Nephron progenitor cell (in vitro differentiated cells): ENCODE measurements at regions not wholly inside any gene's neighbourhood (a gene's known extent, or its start where the extent isn't known, plus 50 kb on each side); places are given as distances from the start of the nearest gene placed in this dataset.

Experiments
- DNase-seq: peaks from one replicate; pipeline ENCODE4 v3.0.0; 2021
- H3K27ac Mint-ChIP-seq: 2 replicates; pipeline ENCODE4 v1.8.0; 2021; ENCODE audit warnings: mild to moderate bottlenecking, moderate library complexity, mixed read lengths
- H3K27me3 Mint-ChIP-seq: 2 replicates; pipeline ENCODE4 v1.8.0; 2021; ENCODE audit warnings: mild to moderate bottlenecking, low read depth, mixed read lengths; ENCODE audit not compliant: poor library complexity
- H3K36me3 Mint-ChIP-seq: 2 replicates; pipeline ENCODE4 v1.8.0; 2021; ENCODE audit warnings: low read depth, mixed read lengths
- H3K4me1 Mint-ChIP-seq: 2 replicates; pipeline ENCODE4 v1.8.0; 2021; ENCODE audit warnings: mixed read lengths
- H3K4me3 Mint-ChIP-seq: 2 replicates; pipeline ENCODE4 v1.8.0; 2021; ENCODE audit warnings: mild to moderate bottlenecking, moderate library complexity, mixed read lengths
- H3K9me3 Mint-ChIP-seq: 2 replicates; pipeline ENCODE4 v1.8.0; 2021; ENCODE audit warnings: mild to moderate bottlenecking, moderate library complexity, mixed read lengths
- TF ChIP-seq, protein P1 (sequence below): fragments of 200-600 bp; sonication (generic); IDR thresholded peaks from 2 replicates; pipeline ENCODE4 v1.5.0; 2021; ENCODE audit warnings: antibody characterized with exemption

DNA sequence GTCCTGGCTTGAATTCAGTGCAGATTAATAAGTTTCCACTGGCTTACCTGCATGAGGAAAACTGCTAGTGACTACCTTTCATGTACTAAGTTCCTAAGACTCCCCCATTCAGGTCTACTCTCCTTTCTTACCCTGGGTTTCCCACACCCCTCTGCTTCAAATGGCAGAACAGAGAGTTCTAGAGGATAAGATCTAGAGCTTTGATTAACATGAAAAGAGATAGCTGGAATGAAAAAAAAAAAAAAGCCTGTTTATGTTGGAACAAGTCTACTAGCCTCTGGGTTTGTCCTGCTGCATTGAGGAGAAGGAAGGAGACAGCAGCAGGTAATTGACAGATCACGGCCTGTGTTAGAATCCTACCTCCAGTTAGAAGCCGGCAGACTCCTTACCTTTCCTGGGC lies 201.4 kb upstream of the SOX4 start:
- Mint-ChIP-seq H3K4me1 (peaks cover 46% of the 10 kb centered on the region), H3K27ac (no peak overlapping the region), H3K9me3 (no peaks in the 10 kb centered on the region), H3K4me3 (no peak overlapping the region), H3K27me3 (peaks cover 8% of the 10 kb centered on the region), H3K36me3 (no peaks in the 10 kb centered on the region)
- TF ChIP-seq, protein P1, sequence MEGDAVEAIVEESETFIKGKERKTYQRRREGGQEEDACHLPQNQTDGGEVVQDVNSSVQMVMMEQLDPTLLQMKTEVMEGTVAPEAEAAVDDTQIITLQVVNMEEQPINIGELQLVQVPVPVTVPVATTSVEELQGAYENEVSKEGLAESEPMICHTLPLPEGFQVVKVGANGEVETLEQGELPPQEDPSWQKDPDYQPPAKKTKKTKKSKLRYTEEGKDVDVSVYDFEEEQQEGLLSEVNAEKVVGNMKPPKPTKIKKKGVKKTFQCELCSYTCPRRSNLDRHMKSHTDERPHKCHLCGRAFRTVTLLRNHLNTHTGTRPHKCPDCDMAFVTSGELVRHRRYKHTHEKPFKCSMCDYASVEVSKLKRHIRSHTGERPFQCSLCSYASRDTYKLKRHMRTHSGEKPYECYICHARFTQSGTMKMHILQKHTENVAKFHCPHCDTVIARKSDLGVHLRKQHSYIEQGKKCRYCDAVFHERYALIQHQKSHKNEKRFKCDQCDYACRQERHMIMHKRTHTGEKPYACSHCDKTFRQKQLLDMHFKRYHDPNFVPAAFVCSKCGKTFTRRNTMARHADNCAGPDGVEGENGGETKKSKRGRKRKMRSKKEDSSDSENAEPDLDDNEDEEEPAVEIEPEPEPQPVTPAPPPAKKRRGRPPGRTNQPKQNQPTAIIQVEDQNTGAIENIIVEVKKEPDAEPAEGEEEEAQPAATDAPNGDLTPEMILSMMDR = no peak
- no peak for DNase-seq

DNA sequence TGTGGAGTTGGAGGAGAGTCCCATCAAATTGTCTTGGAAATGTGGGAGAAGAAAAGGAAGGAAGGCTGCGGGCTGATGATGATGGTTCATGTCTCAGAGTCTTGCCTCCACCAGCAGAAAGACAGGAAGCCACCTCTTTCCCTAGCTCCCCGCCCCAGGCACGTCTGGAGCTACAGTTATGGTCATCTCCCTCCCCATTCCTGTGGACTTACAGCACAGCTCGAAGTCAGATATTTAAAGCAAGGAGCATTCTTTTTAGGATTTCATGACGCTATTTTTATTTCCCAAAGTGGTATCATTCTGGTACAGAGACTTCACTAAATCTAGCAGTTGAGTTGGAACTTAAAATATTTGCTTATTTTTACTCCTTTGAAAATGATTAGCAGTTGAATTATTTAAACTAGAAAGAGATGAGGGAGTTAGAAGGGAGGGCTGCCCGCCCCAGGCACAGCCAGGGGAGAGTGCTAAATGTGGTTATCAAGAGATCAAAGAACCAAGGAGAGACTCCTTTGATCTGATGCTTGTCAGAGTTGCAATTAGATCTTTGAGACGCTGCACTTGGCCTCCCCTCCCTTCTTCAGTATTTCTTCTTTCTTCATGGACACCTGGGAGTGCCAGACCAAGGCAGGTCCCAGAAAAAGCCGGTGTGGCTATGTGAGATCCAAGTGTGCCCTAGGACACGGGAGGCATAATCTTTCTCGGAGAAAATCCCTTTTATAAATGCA lies 199.9 kb upstream of the SOX4 start:
- peaks cover 37% of the 10 kb centered on the region for H3K4me1 Mint-ChIP-seq
- no peaks in the 10 kb centered on the region for H3K9me3 Mint-ChIP-seq
- TF ChIP-seq, protein P1 = no peak
- H3K4me3 Mint-ChIP-seq = no peak overlapping the region
- no peaks in the 10 kb centered on the region for H3K36me3 Mint-ChIP-seq
- H3K27me3 Mint-ChIP-seq = no peaks in the 10 kb centered on the region
- no peak overlapping the region for H3K27ac Mint-ChIP-seq
- no peak for DNase-seq

DNA sequence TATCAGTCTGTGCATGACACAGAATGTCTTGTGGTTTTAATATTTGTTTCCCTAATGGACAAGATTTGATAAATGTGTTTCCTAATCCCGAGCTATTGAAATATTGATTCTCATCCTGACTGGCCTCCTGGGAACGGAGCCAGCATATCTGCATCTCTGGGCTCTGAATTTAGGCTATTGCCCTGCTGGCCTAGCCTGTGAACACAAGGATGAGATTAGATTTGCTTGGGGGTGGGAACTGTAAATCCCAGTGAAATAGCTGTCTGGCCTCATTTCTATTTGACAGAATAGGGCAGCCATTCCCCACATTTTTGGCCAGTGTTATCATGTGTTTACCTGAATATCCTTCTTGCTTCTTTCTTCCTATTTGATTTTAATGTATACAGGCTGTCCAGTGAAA lies 198.4 kb upstream of the SOX4 start:
- no peaks in the 10 kb centered on the region for H3K36me3 Mint-ChIP-seq

DNA sequence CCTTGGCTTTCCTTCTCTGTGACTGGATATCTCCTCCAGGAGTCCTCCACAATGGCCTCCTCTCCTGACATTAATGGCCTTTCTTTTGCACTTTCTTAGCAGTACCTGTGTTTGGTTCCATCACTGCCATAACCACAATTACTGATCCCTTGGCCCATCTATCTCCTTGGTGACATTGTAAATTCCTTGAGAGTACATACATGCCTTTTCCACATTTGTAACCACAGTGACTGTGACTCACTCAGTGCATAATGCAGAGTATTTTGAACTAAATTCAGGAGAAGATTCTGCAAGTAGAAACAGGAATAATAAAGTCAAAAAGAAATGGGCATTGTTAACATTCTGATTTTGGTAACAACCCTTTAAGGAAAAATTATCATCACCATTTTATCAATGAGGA lies 197.2 kb upstream of the SOX4 start:
- peaks cover 36% of the 10 kb centered on the region for H3K4me1 Mint-ChIP-seq

More for the DNA sequence above, 198.4 kb upstream of the SOX4 start:
- Mint-ChIP-seq H3K4me1 (peaks cover 46% of the 10 kb centered on the region), H3K27ac (no peak overlapping the region), H3K4me3 (no peak overlapping the region), H3K9me3 (no peaks in the 10 kb centered on the region), H3K27me3 (no peaks in the 10 kb centered on the region)
- DNase-seq = no peak
- TF ChIP-seq, protein P1 = no peak

DNA sequence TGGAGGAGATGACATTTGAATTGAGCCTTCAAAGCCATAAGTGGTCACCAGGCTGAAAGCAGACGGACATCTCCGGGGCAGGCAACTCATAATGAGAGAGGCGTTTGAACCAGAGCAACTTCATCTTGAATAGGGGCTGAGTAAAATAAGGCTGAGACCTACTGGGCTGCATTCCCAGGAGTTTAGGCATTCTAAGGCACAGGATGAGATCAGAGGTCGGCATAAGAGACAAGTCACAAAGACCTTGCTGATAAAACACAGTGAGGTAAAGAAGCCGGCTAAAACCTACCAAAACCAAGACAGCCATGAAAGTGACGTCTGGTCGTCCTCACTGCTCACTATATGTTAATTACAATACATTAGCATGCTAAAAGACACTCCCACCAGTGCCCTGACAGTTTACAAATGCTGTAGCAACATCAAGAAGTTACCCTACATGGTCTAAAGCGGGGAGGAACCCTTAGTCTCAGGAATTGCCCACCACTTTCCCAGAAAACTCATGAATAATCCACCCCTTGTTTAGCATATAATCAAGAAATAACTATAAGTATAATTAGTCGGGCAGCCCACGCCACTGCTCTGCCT lies 194.7 kb upstream of the SOX4 start:
- Mint-ChIP-seq H3K4me1 (peaks cover 29% of the 10 kb centered on the region), H3K4me3 (no peak overlapping the region), H3K27me3 (no peaks in the 10 kb centered on the region), H3K27ac (no peak overlapping the region), H3K36me3 (no peaks in the 10 kb centered on the region), H3K9me3 (no peaks in the 10 kb centered on the region)
- DNase-seq = no peak
- TF ChIP-seq, protein P1 = no peak

More for the DNA sequence above, 197.2 kb upstream of the SOX4 start:
- no peak overlapping the region for H3K4me3 Mint-ChIP-seq
- no peak for DNase-seq
- no peak overlapping the region for H3K27ac Mint-ChIP-seq
- no peaks in the 10 kb centered on the region for H3K9me3 Mint-ChIP-seq
- TF ChIP-seq, protein P1 = no peak
- no peaks in the 10 kb centered on the region for H3K36me3 Mint-ChIP-seq
- no peaks in the 10 kb centered on the region for H3K27me3 Mint-ChIP-seq

DNA sequence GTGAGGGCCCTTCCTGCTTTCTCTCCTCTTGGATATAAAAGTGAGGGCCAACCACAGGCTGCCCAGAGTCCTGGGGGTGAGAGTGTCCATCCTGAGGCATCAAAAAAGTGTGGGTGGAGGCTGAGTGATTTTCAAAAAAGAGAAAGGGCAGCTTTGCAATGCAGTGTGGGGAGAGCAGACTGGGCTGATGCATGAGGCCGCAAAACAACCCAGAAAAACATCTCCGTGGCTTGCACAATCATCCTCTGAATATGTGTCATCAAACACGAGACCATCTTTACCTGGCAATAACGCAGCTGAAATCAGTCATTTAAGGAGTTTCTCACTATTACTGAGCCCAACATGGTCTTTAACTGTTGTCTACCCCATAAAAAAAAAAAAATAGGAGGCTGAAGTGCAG lies 191.2 kb upstream of the SOX4 start:
- Mint-ChIP-seq H3K9me3 (no peaks in the 10 kb centered on the region), H3K36me3 (no peaks in the 10 kb centered on the region), H3K27me3 (no peaks in the 10 kb centered on the region), H3K4me3 (no peak overlapping the region), H3K27ac (no peak overlapping the region), H3K4me1 (peaks cover 20% of the 10 kb centered on the region)
- TF ChIP-seq, protein P1 = no peak
- no peak for DNase-seq
